Stimulated activated naive CD8-positive, alpha-beta T cell treated with anti-CD3 and anti-CD28 coated beads, Interleukin-15, amount 100 ng/mL, for 72 hours (primary cell): ENCODE measurements at regions not wholly inside any gene's neighbourhood (a gene's known extent, or its start where the extent isn't known, plus 50 kb on each side); places are given as distances from the start of the nearest gene placed in this dataset.
"Not testable (repeated sequence)": the region's sequence is repeated elsewhere in the genome, so short reads cannot be mapped to it uniquely, and the experiment has no call there.

Experiments
- ATAC-seq: fragments of 150-1000 bp; cut with Tn5 transposase; 2 replicates; pipeline ENCODE4 v1.10.0; 2021; ENCODE audit warnings: mild to moderate bottlenecking, moderate library complexity
- DNase-seq, 2 donors: peaks; one replicate each; pipeline ENCODE4 v3.0.0; 2021 to 2022
- H3K27ac Mint-ChIP-seq, 2 donors: one replicate each; pipeline ENCODE4 v1.8.0; 2022; ENCODE audit warnings: mild to moderate bottlenecking in 2 of 2, mixed read lengths in 2 of 2, moderate library complexity in 2 of 2
- H3K27me3 Mint-ChIP-seq: one replicate; pipeline ENCODE4 v1.8.0; 2022; ENCODE audit warnings: mixed read lengths
- H3K4me1 Mint-ChIP-seq: one replicate; pipeline ENCODE4 v1.8.0; 2022; ENCODE audit warnings: mild to moderate bottlenecking, mixed read lengths
- H3K4me3 Mint-ChIP-seq, 2 donors: one replicate each; pipeline ENCODE4 v1.8.0; 2022; ENCODE audit warnings: mild to moderate bottlenecking in 2 of 2, mixed read lengths in 2 of 2, moderate library complexity in 1 of 2
- H3K9me3 Mint-ChIP-seq, 2 donors: one replicate each; pipeline ENCODE4 v1.8.0; 2022; ENCODE audit warnings: mixed read lengths in 2 of 2

- ATAC-seq (no peak), DNase-seq (no peak)
- H3K9me3 Mint-ChIP-seq = no peaks in the 10 kb centered on the region
- no peak overlapping the region for H3K4me3 Mint-ChIP-seq
- H3K27me3 Mint-ChIP-seq = no peaks in the 10 kb centered on the region
- no peaks in the 10 kb centered on the region for H3K4me1 Mint-ChIP-seq
- no peak overlapping the region for H3K27ac Mint-ChIP-seq
Observed at GRCh38 chr17:70370816-70371215, 201.5 kb downstream of the KCNJ2 start.

DNA sequence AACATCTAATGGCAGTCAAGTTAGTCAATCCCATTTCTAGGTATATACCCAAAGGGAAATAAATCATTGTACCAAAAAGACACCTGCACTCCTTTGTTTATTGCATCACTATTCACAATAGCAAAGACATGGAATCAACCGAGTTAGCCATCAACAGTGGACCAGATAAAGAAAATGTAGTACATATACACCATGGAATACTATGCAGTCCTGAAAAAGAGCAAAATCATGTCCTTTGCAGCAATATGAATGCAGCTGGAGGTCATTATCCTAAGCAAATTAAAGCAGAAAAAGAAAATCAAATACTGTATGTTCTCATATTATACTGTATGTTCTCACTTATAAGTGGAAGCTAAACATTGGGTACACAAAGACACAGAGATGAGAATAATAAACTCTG is 204.0 kb downstream of the KCNJ2 start:
- Mint-ChIP-seq H3K4me3 (no peak overlapping the region), H3K27ac (no peak overlapping the region), H3K4me1 (no peaks in the 10 kb centered on the region), H3K27me3 (no peaks in the 10 kb centered on the region), H3K9me3 (no peaks in the 10 kb centered on the region)
- DNase-seq (no peak), ATAC-seq (no peak)

- ATAC-seq = no peak
- Mint-ChIP-seq H3K27ac (no peak overlapping the region), H3K4me1 (no peaks in the 10 kb centered on the region), H3K4me3 (no peak overlapping the region), H3K27me3 (no peaks in the 10 kb centered on the region), H3K9me3 (no peaks in the 10 kb centered on the region)
- no peak for DNase-seq
Observed at GRCh38 chr17:70374496-70374895, 205.2 kb downstream of the KCNJ2 start.

GRCh38 chr17:70375406-70375805 is 206.1 kb downstream of the KCNJ2 start:
- DNase-seq (no peak), ATAC-seq (no peak)
- Mint-ChIP-seq H3K9me3 (no peaks in the 10 kb centered on the region), H3K27me3 (no peaks in the 10 kb centered on the region), H3K4me3 (no peak overlapping the region), H3K27ac (no peak overlapping the region), H3K4me1 (no peaks in the 10 kb centered on the region)

DNA sequence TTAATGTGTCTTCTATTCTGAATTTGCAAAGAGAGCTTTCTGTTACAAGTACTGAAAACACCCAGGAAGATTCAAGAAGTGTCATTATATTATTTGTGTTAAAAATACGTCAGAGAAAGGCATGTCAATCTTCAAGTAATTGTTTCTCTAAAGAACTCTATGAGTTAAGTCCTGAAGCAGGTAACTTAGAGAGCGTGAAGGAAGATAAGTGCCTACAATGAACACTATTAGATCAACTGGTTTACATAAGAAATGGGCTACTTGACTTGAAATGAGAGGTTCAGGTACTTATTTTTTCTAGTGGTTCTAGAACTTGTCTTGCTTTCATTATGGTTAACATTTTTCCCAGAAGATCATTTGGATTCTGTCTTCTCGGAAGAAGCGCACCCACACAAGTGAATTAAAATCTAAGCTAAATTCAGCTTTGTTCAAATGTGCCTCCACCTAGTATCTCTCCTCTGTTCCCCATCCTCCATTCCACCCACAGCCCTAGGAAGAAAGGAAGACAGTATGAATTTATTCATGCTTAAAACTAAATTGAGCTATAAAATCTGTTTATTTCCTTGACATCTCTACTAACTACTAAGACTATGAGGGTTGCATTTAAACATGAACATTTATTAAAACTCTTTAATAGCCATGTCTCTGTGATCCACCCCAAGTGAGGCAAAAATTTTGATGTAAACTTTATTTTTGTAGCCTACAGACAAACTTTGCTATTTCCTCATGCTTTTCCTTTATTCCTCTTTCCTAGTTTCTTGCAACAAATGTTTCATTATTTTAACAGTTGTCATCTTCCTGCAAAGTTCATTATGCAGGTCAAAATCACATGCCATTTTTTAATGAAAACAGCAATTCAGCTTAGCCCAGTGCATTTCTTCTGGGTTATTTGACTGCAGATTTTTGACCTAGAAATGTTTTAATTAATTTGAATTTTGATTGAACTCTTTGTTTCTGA is 206.8 kb downstream of the KCNJ2 start:
- H3K4me1 Mint-ChIP-seq = no peaks in the 10 kb centered on the region
- DNase-seq (no peak), ATAC-seq (no peak)
- no peaks in the 10 kb centered on the region for H3K27me3 Mint-ChIP-seq
- no peak overlapping the region for H3K27ac Mint-ChIP-seq
- H3K4me3 Mint-ChIP-seq = no peak overlapping the region
- H3K9me3 Mint-ChIP-seq = no peaks in the 10 kb centered on the region

DNA sequence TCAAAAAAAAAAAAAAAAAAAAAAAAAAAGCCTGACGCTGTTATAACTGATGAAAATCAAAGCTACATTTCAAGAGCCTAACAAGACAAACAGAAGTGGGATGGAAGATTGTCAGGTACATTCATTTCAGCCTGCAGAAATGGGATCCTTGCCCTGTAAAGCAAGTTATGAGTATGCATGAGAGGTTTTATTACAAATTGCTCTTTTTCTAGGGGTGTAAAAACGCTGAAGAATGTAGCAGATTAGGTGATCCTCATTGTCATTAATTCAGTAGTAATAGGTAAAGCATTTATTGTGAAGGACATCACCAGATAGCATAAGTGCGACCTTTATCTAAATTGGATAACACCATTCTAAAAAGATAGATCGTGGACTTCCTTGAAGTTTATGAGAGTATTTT is 208.3 kb downstream of the KCNJ2 start:
- ATAC-seq (no peak), DNase-seq (no peak)
- Mint-ChIP-seq H3K9me3 (no peaks in the 10 kb centered on the region), H3K27ac (peak overlapping the region in 1 of 2 donors; percentile 31), H3K27me3 (no peaks in the 10 kb centered on the region), H3K4me1 (no peaks in the 10 kb centered on the region), H3K4me3 (no peak overlapping the region)

GRCh38 chr17:70378076-70378475 is 208.7 kb downstream of the KCNJ2 start:
- DNase-seq (no peak), ATAC-seq (no peak)
- Mint-ChIP-seq H3K27ac (peak overlapping the region in 1 of 2 donors; percentile 31), H3K4me3 (no peak overlapping the region), H3K9me3 (no peaks in the 10 kb centered on the region), H3K27me3 (no peaks in the 10 kb centered on the region), H3K4me1 (no peaks in the 10 kb centered on the region)

- H3K4me1 Mint-ChIP-seq = no peaks in the 10 kb centered on the region
- peak overlapping the region in 1 of 2 donors; percentile 13 for H3K27ac Mint-ChIP-seq
- DNase-seq (no peak), ATAC-seq (no peak)
- no peaks in the 10 kb centered on the region for H3K27me3 Mint-ChIP-seq
- no peaks in the 10 kb centered on the region for H3K9me3 Mint-ChIP-seq
- no peak overlapping the region for H3K4me3 Mint-ChIP-seq
Observed at GRCh38 chr17:70379945-70380344, 210.6 kb downstream of the KCNJ2 start.

- H3K4me1 Mint-ChIP-seq, H3K9me3 Mint-ChIP-seq, DNase-seq, H3K27me3 Mint-ChIP-seq, H3K27ac Mint-ChIP-seq, H3K4me3 Mint-ChIP-seq, ATAC-seq: not testable (repeated sequence)
Observed at GRCh38 chr17:70381916-70382315, 212.6 kb downstream of the KCNJ2 start.

GRCh38 chr17:70388326-70388725 is 219.0 kb downstream of the KCNJ2 start:
- Mint-ChIP-seq H3K4me1 (no peaks in the 10 kb centered on the region), H3K27ac (no peak overlapping the region), H3K27me3 (no peaks in the 10 kb centered on the region), H3K4me3 (no peak overlapping the region), H3K9me3 (no peaks in the 10 kb centered on the region)
- ATAC-seq (no peak), DNase-seq (no peak)

DNA sequence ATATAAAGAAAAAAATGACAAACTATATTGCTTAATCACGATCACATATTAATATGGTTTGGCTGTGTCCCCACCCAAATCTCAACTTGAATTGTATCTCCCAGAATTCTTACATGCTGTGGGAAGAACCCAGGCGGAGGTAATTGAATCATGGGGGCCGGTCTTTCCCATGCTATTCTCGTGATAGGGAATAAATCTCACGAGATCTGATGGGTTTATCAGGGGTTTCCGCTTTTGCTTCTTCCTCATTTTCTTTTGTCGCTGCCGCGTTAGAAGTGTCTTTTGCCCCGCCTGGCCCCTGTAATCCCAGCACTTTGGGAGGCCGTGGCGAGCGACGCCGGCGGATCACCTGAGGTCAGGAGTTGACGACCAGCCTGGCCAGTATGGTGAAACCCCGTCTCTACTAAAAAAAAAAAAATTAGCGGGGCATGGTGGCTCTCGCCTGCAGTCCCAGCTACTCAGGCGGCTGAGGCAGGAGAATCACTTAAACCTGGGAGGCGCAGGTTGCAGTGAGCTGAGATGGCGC is 220.0 kb downstream of the KCNJ2 start:
- not testable (repeated sequence) for H3K4me1 Mint-ChIP-seq, H3K9me3 Mint-ChIP-seq, H3K4me3 Mint-ChIP-seq, ATAC-seq, H3K27ac Mint-ChIP-seq, H3K27me3 Mint-ChIP-seq, DNase-seq

- DNase-seq = no peak
- Mint-ChIP-seq H3K27ac (no peak overlapping the region), H3K4me1 (no peaks in the 10 kb centered on the region), H3K27me3 (no peaks in the 10 kb centered on the region), H3K4me3 (no peak overlapping the region), H3K9me3 (no peaks in the 10 kb centered on the region)
- no peak for ATAC-seq
Observed at GRCh38 chr17:70390049-70390448, 220.7 kb downstream of the KCNJ2 start.

- peaks cover 5 to 6% of the 10 kb centered on the region in 2 donors for H3K9me3 Mint-ChIP-seq
- ATAC-seq = no peak
Observed at GRCh38 chr17:70394473-70395232, 225.3 kb downstream of the KCNJ2 start.

GRCh38 chr17:70405492-70406220 is 236.3 kb downstream of the KCNJ2 start:
- H3K9me3 Mint-ChIP-seq = peaks cover 0 to 11% of the 10 kb centered on the region in 2 donors
- H3K27me3 Mint-ChIP-seq = no peaks in the 10 kb centered on the region
- H3K4me3 Mint-ChIP-seq = no peak overlapping the region
- H3K27ac Mint-ChIP-seq = no peak overlapping the region
- DNase-seq (no peak), ATAC-seq (no peak)
- no peaks in the 10 kb centered on the region for H3K4me1 Mint-ChIP-seq

More at GRCh38 chr17:70394473-70395232, 225.3 kb downstream of the KCNJ2 start:
- Mint-ChIP-seq H3K27me3 (peaks cover 4% of the 10 kb centered on the region), H3K4me3 (no peak overlapping the region), H3K27ac (no peak overlapping the region), H3K4me1 (no peaks in the 10 kb centered on the region)
- no peak for DNase-seq

GRCh38 chr17:70407506-70407905 is 238.2 kb downstream of the KCNJ2 start:
- Mint-ChIP-seq H3K27me3 (no peaks in the 10 kb centered on the region), H3K4me1 (no peaks in the 10 kb centered on the region), H3K9me3 (peaks cover 0 to 11% of the 10 kb centered on the region in 2 donors), H3K27ac (no peak overlapping the region), H3K4me3 (no peak overlapping the region)
- no peak for ATAC-seq
- DNase-seq = no peak
